HepG2 (cell line): ENCODE measurements at regions not wholly inside any gene's neighbourhood (a gene's known extent, or its start where the extent isn't known, plus 50 kb on each side); places are given as distances from the start of the nearest gene placed in this dataset.

Experiments used
- BCL6 ChIP-seq: IDR thresholded peaks from 2 replicates; pipeline ENCODE4 v1.6.1; 2016; ENCODE audit warnings: missing genetic modification reagents, missing compliant biosample characterization
- CREM ChIP-seq, 2 experiments: sonication (generic) in 1 of 2; formaldehyde crosslinking in 1 of 2; IDR thresholded peaks; 2 replicates each; pipeline versions ENCODE4 v1.4.0 to v1.6.1; 2016 to 2020; ENCODE audit warnings: antibody characterized with exemption in 1 of 2, mild to moderate bottlenecking in 1 of 2, missing genetic modification reagents in 1 of 2
- GMEB2 ChIP-seq: IDR thresholded peaks from 2 replicates; pipeline ENCODE4 v1.6.1; 2016; ENCODE audit warnings: missing biosample characterization, missing genetic modification reagents, low read depth
- HNF4A ChIP-seq: sonication (generic); formaldehyde crosslinking; IDR thresholded peaks from 2 replicates; pipeline ENCODE4 v1.4.0; 2020; ENCODE audit warnings: missing genetic modification reagents
- KDM1A ChIP-seq: IDR thresholded peaks from 2 replicates; pipeline ENCODE4 v1.6.1; 2016; ENCODE audit warnings: missing compliant biosample characterization
- NFAT5 ChIP-seq: sonication (generic); formaldehyde crosslinking; IDR thresholded peaks from 2 replicates; pipeline ENCODE4 v1.4.0; 2020; ENCODE audit warnings: missing genetic modification reagents
- PTBP1 ChIP-seq: fragments of 200-400 bp; formaldehyde crosslinking; IDR thresholded peaks from 2 replicates; pipeline ENCODE4 v1.6.1; 2018; ENCODE audit warnings: low read length, low read depth; ENCODE audit not compliant: poor library complexity, severe bottlenecking
- RXRB ChIP-seq: IDR thresholded peaks from 2 replicates; pipeline ENCODE4 v1.6.1; 2016; ENCODE audit warnings: borderline replicate concordance, missing genetic modification reagents, missing compliant biosample characterization
- SIN3A ChIP-seq: IDR thresholded peaks from 2 replicates; pipeline ENCODE4 v1.6.1; 2011; ENCODE audit warnings: low read depth, mild to moderate bottlenecking, control low read depth, low read length, borderline replicate concordance
- SP4 ChIP-seq: sonication (generic); formaldehyde crosslinking; IDR thresholded peaks from 2 replicates; pipeline ENCODE4 v1.8.1; 2023; ENCODE audit warnings: mild to moderate bottlenecking, missing genetic modification reagents
- ZBTB37 ChIP-seq: sonication (generic); formaldehyde crosslinking; IDR thresholded peaks from 2 replicates; pipeline ENCODE4 v1.4.0; 2020; ENCODE audit warnings: mild to moderate bottlenecking, missing genetic modification reagents
- ZNF121 ChIP-seq: sonication (generic); formaldehyde crosslinking; IDR thresholded peaks from 2 replicates; pipeline ENCODE4 v1.5.0; 2020; ENCODE audit warnings: mild to moderate bottlenecking, missing genetic modification reagents
- ZNF550 ChIP-seq: sonication (generic); formaldehyde crosslinking; IDR thresholded peaks from 2 replicates; pipeline ENCODE4 v1.4.0; 2020; ENCODE audit warnings: mild to moderate bottlenecking, missing genetic modification reagents, borderline replicate concordance
- ZNF644 ChIP-seq: IDR thresholded peaks from 2 replicates; pipeline ENCODE4 v1.6.1; 2016; ENCODE audit warnings: low read depth
- ZNF724P ChIP-seq: sonication (generic); formaldehyde crosslinking; IDR thresholded peaks from 2 replicates; pipeline ENCODE4 v1.8.0; 2022; ENCODE audit warnings: missing genetic modification reagents, borderline replicate concordance
- ZNF761 ChIP-seq: sonication (generic); formaldehyde crosslinking; conservative IDR thresholded peaks from 2 replicates; pipeline ENCODE4 v1.4.0; 2020; ENCODE audit warnings: mild to moderate bottlenecking, missing genetic modification reagents
- ZNF772 ChIP-seq: sonication (generic); formaldehyde crosslinking; IDR thresholded peaks from 2 replicates; pipeline ENCODE4 v1.5.0; 2020; ENCODE audit warnings: mild to moderate bottlenecking, missing genetic modification reagents
- TF ChIP-seq, protein P1 (sequence below): IDR thresholded peaks from 2 replicates; pipeline ENCODE4 v1.6.1; 2012; ENCODE audit warnings: low read length, improper control_type of control experiment

GRCh38 chr2:203656522-203657287 lies 49.7 kb upstream of the CD28 start (continued):
- TF ChIP-seq NFAT5 (CRISPR knock-in tag) (no peak), ZNF772 (CRISPR knock-in tag) (no peak), SP4 (CRISPR knock-in tag) (peak; percentile 62; the same call in 1 of the 2 replicates), PTBP1 (no peak), ZNF121 (peak; percentile 43; the same call in 1 of the 2 replicates), CREM (IDR thresholded peaks at IDR 0.05) (0 out of 2 replicates have a peak, but pooled peaks have one; percentile 51), CREM (CRISPR knock-in tag; IDR thresholded peaks at IDR 0.05) (no peak), ZNF550 (CRISPR knock-in tag) (peak; percentile 72; the same call in 1 of the 2 replicates), BCL6 (CRISPR knock-in tag) (peak; percentile 66), SIN3A (no peak), RXRB (peak; percentile 80), ZBTB37 (CRISPR knock-in tag) (no peak), HNF4A (CRISPR knock-in tag) (peak; percentile 87), GMEB2 (CRISPR knock-in tag) (no peak), ZNF724P (CRISPR knock-in tag) (no peak), ZNF644 (CRISPR knock-in tag) (peak; percentile 96), ZNF761 (CRISPR knock-in tag) (0 out of 2 replicates have a peak, but pooled peaks have one; percentile 25), KDM1A (CRISPR knock-in tag) (peak; percentile 89; the same call in 1 of the 2 replicates)
- TF ChIP-seq, protein P1, sequence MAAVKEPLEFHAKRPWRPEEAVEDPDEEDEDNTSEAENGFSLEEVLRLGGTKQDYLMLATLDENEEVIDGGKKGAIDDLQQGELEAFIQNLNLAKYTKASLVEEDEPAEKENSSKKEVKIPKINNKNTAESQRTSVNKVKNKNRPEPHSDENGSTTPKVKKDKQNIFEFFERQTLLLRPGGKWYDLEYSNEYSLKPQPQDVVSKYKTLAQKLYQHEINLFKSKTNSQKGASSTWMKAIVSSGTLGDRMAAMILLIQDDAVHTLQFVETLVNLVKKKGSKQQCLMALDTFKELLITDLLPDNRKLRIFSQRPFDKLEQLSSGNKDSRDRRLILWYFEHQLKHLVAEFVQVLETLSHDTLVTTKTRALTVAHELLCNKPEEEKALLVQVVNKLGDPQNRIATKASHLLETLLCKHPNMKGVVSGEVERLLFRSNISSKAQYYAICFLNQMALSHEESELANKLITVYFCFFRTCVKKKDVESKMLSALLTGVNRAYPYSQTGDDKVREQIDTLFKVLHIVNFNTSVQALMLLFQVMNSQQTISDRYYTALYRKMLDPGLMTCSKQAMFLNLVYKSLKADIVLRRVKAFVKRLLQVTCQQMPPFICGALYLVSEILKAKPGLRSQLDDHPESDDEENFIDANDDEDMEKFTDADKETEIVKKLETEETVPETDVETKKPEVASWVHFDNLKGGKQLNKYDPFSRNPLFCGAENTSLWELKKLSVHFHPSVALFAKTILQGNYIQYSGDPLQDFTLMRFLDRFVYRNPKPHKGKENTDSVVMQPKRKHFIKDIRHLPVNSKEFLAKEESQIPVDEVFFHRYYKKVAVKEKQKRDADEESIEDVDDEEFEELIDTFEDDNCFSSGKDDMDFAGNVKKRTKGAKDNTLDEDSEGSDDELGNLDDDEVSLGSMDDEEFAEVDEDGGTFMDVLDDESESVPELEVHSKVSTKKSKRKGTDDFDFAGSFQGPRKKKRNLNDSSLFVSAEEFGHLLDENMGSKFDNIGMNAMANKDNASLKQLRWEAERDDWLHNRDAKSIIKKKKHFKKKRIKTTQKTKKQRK = no peak
